ENCODE measurements at regions not wholly inside any gene's neighbourhood (a gene's known extent, or its start where the extent isn't known, plus 50 kb on each side); places are given as distances from the start of the nearest gene placed in this dataset.

DNA sequence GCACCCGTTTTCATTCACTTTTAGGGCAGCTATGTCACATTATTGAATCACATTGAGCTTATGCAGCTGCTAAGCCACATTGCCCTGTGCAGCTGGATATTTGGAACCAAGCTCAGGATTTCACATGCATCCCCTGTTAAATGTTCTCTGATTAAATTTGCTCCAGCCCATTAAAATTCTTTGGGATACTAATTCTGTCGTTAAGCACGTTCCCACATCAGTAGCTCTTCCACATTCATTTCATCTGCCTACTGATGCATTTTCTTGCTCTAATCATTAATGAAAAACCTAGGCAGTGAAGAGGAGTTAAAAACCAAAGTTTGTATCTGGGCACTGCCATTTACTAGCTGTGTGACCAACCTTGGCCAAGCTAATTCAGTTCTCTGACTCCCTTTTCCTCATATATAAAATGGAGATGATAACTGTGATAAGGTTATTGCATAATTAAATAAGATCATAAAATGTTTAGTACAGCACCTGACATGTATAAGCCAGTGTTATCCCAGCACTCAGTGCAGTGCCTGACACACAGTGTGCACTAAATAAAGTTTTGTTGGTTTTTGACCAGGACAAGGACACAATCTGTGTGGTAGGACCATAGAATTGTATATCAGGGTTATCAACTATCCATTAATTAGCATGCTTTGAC lies 222.2 kb upstream of the ATP11B start:
- DNase-seq (ENCODE audit: low read depth in 2 of 2), result no peak

DNA sequence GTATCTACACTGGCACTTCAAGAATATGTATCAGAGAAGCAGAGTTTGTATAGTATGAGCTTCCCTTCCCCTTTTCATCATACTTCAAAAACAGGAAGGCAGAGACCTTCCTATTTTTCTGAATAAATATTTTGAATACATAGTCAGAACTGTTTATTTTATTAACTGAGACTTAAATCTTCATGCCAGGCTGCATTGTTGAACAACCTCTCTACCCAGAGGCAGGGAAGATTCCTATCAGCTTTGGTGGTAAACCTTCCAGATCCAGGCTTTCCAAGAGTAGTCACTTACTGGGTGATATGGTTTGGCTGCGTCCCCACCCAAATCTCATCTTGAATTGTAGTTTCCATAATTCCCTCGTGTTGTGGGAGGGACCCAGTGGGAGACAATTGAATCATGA lies 217.4 kb upstream of the ATP11B start:
- DNase-seq (ENCODE audit: low read depth in 2 of 2), result no peak

DNA sequence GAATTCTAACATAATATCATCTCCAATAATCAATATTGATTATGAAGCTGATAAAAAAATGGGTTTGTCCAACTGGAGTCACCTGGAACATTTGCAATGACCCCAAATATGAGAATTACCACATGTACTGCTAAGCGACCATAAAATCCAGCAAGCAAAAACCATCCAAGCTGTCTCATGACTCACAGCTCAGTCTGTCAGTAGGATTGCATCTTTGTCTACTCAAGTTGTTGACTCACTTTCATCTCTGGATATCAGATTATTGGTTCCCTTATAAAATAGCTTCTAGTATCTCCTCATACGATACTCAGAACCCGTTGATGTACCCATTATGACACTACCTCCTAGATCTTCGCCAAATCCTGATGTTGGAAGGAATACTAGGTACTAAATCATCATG lies 209.8 kb upstream of the ATP11B start:
- DNase-seq (ENCODE audit: low read depth in 2 of 2), result no peak

DNA sequence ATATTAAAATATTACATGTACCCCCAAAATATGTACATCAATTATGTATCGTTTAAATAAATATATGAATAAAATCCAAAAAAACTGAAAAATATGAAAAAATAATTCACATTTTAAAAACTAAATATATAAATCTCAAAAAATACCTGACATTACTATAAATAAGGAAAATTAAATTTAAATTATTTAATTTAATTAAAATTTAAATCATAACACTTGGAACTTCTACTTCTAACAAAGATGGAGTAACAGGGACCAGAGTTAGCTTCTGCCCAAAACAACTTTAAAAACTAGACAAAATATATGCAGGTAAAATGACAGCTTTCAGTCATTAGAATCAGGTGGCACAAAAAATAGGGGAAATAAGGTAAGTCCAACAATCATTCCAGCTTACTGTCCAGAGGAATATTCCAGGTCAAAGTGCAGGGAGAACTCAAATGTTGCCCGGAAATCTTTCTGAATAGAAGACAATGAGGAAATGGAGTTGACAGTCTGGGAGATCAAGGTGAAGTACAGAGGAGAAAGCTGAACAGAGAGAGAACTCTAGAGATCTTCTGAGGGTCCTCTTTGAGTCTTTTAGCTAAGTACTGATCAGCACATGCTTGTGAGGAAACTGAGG lies 207.7 kb upstream of the ATP11B start:
- no peak for DNase-seq (ENCODE audit: low read depth in 2 of 2)

DNA sequence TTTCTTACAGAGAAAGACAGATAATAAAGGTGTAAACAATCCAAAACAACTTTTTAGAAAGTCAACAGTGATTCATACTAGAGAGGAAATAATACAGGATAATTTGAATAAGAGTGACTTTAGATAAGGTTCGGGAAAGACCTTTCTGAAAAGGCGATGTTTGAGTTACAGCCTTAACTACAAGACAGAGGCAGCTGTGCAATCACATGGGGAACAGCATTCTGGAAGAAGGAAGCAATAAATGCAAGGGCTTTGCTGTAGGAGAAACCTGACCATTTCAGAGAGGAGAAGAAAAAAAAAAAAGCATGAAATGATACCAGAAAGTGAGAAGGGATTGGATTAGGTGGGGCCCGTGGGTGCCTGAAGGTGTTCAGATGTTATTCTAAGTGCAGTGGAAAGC lies 200.6 kb upstream of the ATP11B start:
- no peak for DNase-seq (ENCODE audit: low read depth in 2 of 2)

DNA sequence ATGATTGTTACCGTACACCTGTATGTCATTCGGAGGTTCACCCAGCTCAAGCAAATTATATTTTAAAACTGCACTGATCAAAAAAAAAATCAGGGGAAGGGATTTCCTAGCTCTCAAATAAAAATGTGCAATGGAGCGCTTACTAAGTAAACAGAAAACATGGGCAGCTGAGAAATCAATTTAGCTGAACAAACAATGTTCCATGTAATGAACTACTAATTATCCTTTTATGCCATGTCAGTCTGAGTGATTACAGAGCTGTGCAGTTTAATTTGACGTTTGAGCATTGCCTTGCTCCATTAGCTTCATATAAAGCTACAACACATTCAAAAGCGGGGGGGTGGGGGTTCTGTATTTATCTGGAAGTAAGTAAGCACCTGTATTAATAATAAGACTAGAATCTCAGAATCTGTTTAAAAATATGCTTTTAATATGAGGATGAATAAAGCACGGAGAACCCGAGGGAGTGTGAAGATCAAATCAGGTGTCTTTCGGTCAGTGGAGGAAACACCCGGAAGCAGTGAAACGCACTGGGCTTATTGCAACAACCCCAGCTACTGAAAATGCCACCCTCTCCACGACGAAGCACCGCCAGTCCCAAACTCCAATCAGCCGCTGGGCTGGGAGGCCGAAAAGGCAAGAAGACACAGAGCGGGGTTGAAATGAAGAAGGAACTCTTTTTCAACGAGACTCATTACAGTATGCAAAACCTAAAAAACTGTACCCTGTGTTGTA lies 196.5 kb upstream of the ATP11B start:
- no peak for DNase-seq (ENCODE audit: low read depth in 2 of 2)

DNA sequence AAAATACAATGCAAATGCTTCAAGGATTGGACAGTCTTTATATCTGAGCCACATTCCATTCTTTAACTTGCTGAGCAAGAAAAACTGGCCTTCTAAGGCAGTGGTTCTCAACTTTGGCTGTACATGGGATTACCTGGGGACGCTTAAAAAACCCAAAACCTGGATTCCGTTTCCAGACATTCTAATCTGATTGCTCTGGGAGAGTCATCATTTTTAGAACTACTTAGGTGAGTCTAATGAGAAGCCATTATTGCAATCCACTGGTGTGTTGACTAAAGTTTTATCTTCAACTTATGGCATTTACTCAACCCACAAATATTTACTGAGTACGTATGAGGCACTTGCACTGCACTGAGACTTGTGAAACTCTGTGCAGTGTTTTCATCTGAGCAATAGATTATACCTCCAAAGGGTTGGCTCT lies 195.7 kb upstream of the ATP11B start:
- no peak for DNase-seq (ENCODE audit: low read depth in 2 of 2)

DNA sequence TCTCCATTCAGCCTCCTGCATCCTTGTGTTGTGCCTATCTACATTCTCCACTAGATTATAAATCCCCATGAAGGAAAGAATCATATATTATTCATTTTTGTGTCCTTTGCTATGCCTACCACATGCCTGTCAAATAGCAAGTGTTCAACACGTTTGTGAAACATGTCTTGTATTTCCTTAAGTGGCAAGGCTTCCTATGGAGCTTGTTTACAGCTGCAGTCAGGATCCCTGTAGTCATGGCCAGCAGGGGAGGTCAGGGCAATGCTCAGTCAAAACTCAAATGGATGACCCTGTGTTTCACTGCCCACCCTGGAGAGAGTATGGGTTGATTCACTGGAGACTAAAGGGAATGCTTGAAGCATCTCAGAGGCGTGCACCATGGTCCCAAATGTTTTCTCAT lies 191.7 kb upstream of the ATP11B start:
- DNase-seq (ENCODE audit: low read depth in 2 of 2), result no peak

DNA sequence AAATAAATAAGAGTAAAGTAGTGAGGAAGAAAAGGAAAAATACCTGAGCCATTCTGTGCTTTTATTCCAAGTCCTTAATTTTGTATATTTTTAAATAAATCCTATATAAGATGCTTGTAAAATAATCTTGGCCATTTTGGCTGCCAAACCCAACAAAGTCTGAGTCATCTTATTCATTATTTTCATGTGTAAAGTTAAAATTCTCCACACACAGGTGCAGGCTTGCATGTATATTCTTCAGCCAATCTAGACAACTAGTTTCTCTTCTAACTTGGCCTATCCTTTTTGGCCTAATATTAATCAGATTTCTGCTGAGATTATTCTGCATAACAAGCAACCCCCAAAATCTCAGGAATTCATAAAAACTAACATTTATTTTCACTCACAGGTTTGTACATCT lies 189.8 kb upstream of the ATP11B start:
- no peak for DNase-seq (ENCODE audit: low read depth in 2 of 2)

DNA sequence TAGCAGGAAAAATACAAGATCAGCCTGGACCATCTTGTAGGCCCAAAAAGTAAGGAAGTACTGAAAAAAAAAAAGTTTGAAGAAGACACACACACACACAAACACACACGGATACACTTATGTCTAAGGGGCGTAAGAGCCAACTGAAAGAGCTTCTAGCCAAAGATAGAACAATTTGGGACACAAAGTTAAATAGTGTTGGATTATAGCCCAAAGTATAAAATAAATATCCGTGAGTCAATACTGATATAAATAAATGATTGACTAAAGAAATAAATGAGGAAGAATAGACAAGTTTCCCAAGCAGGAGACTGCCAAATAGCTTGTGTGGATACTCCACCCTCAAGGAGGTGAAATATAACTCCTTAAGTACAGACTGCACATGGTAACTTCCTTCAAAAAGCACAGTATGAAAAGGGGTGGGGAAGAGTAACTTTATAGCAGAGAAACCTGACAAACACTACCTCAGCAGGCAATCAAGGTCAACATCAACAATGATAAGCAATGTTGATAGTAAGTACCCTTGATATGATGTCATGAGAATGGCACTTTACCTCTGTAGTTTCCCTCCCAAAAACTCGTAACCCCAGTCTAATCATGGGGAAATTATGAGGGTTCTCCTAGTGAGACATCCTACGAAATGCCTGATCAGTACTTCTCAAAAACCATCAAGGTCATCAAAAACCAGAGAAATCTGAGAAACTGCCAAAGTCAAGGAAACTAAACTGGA lies 187.3 kb upstream of the ATP11B start:
- no peak for DNase-seq (ENCODE audit: low read depth in 2 of 2)

DNA sequence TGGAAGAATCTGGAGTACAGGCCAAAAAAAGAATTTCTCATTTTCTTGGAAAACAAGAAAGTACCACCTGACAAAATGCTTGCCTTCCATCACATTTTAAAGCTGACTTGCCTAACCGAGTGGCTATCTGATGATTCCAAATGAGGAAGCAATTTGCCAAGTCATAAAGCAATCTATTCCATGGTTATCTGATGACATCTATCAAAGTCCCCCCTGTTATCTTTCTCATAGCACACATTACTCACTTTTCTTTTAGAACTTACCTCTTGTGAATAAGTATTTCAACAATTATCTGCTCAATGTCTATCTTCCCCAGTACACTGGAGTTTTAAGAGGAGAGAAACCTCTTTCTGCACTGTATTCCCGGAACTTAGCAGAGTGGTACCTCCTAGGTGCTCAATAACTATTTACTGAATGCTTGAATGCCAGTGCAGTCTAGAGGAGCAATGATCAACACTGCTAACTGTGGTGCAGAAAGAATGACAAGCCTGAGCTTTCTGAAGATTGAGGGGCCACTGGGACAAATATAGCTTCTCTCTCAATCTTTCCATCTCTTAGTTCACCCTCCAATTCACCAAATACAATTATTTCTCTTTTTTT lies 186.3 kb upstream of the ATP11B start:
- DNase-seq (ENCODE audit: low read depth in 2 of 2), result no peak

DNA sequence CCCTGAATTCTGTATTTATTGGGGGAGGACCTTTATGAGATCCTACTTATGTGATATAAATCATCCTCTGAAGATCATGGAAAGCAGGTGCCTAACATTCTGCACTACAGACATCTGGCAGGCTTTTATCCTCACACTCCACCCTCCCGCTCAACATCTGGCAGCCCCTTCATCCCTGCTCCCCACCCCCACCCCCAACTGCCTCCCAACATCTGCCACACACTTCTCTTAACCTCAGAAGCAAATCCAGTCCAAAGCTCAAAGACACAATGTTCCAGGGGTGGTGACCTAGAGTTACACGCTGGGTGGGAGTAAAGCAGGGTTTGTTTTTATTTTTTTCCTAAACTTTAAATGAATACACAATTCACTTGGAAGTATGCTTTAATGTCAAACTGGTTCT lies 184.5 kb upstream of the ATP11B start:
- DNase-seq (ENCODE audit: low read depth in 2 of 2), result no peak

DNA sequence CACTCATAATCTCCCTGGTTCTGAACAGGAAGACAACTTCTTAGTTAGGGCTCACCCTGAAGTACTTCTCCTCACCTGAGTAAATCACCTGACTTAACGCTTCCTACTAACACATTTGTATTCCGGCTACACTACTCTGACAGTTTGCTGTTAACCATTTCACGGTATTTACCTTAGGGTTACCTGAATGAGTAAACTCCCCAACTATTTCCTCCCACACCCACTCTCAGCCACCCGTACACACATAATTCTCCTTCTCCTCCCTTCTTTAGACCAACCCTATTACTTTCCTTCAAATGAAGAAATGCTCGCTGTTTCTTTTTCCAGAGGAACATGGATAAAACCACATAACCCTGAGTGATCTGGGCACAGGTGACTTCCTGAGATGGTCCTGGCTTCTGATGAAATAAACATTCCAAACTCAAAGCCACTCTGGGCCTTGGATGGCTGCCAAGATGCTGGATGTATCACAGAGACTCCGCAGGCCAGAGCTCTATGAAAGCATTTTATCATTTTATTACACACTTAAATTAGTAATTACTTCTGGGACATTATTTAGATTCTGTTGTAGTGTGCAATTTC lies 183.6 kb upstream of the ATP11B start:
- no peak for DNase-seq (ENCODE audit: low read depth in 2 of 2)

DNA sequence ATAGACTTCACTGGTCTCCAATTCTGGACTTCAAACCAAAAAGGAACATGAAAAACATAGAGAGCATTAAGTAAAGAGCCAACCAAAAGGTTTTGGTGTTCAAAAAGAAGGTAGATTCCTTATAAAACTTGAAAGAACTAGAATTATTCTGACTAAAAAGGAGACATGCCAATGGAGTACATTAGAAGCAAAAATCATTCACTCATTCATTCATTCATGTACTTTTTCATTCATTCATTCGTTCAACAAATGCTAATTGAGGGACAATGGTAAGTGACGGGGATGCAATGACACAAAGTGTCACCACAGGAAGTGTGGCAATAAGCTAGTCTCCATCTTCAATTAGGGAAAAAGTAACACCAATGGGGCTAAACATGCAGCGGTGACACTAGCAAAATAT lies 181.0 kb upstream of the ATP11B start:
- DNase-seq (ENCODE audit: low read depth in 2 of 2), result no peak

DNA sequence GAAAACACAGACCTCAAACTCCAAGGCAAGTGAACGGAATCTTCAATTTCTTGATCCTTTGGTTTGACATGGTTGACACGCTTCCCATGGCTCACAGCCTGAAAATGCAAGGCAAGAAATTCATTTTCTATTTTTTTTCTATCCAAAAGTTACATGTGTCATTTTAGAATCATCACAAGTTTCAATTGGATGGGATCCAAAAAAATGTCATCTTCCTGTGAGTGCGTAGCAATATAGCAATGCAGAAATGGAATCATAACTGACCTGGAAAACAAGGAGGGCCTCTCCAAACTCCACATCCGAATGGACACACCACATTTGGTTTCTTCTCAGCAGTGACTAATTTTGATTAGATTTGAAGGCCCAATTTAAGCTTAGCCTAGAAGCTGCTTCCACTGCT lies 175.8 kb upstream of the ATP11B start:
- DNase-seq (ENCODE audit: low read depth in 2 of 2), result no peak

DNA sequence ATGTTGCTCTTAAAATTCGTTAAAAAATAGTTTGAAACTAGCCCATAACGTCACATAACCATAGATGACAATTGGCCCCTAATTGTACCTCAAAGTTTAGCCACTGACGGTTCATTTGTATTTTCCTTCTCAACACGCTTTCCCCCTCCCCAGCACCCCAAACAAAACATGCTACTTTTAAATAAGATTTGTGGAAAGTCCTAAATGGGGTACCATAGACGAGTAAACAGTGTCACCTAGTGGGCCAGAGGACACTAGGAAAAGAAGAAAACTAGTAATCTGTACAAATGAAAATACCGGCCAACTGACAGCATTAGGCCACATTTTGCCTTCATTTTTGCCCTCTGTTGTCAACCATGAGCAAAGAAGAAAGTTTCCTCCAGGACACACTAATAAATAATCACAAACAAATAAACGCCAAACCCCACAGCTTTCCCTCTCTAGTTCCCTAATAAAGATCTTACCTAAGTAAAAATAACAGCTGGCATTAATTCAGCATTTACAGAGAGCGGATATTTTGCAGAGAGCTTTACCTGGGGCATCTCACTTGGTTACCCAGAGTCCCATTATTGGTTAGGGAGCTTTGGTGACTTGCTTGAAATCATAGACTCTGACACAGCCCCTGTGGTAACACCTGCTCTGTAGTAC lies 175.1 kb upstream of the ATP11B start:
- no peak for DNase-seq (ENCODE audit: low read depth in 2 of 2)

DNA sequence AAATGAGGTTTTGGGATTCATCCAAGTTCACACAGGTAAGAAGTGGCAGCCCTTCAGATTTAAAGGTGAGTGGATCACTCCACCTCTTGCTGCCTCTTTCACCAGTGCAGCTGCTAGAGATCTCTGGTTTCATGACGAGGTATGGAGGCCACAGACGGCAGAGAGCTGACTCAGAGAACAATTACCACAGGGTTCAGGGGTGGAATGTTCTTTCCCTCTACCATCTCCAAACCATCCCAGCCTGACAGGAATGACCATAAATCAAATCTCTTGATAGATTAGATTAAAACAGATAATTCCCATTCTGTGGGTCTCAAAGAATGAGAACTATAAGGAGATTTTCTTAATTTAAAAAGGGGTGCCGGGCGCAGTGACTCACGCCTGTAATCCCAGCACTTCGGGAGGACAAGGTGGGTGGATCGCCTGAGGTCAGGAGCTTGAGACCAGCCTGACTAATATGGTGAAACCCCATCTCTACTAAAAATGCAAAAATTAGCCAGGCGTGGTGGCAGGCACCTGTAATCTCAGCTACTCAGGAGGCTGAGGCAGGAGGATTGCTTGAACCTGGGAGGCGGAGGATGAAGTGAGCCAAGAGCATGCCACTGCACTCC lies 174.2 kb upstream of the ATP11B start:
- DNase-seq (ENCODE audit: low read depth in 2 of 2), result no peak

DNA sequence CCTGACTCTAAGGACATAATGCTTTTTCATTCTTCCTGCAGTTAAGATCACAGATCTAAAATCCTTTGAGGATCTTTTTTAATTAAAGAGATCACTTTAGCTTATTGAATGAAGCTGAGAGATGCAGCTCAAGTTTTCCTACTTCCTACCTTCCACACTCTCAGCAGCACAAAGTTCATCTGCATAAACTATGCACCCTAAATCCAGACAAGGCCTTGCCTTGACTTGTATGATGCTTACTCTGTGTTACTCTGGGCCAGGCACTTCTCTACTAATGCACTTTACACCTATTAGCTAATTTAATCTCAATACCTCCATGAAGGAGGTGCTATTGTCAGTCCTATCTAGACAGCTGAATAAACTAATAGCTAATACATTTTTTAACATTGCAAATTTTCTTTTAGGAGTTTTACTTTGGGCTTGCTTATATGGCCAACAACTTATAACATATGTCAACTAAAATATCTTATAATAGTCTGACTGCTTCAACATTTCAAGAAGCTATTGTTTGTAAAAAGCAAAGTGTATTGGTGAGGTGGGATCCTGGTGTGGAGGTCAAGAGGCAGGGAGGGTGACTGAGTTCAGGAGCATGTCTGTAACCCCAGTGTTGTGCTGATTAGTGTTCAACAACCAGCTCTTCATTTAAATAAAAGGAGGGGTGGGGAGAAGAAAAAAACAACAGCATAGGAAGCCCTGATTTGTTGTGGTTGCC lies 172.4 kb upstream of the ATP11B start:
- DNase-seq (ENCODE audit: low read depth in 2 of 2), result no peak

DNA sequence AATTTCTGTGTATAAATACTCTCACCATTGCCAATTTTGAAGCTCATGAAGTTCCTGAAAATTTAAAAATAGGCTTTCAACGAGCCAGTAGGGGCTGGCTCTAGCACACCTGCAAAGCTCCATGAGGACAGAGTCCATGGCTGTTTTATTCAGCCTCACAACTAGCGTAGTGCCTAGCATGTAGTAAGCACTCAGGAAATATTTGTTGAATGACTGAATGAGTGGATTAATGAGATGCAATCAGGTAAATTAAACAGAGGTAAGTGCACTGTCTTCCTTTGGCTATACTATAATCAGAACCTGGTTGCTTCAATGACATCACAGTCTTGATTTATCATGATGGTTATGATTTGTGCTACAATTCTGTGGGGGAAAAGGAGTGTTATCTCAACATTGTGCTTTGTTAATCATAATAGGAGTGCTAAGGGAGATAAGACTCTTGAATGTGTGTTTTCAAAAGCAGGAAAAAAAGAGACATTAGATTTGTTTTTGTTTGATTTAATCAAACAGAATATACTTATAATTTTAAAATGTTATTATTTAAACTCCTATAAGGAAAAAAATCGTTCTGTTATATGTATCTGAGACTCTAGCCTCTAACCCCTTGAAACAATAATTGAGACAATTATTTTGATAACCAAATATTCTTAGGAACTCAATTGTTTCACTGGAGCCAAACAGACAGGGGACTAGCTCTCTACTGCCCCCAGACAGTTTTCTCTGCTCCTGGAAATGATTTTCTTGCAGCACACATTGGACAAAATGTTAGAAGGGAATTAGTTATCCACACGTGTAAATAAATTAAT lies 171.7 kb upstream of the ATP11B start:
- DNase-seq (ENCODE audit: low read depth in 2 of 2), result no peak

DNA sequence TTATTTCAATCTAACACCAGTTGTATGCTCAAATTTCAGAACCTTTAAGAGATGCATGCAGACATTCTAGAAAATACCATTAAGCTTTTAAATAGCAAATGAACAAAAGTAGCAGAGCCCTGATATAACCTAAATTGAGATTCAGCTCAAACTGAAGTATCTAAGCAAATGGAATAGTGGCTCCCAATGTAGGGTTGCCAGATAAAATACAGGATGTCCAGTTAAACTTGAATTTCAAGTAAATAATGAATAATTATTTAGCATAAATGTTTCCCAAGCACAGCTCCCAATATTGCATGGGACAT lies 171.1 kb upstream of the ATP11B start:
- DNase-seq (ENCODE audit: low read depth in 2 of 2), result no peak
